ENCODE measurements at regions not wholly inside any gene's neighbourhood (a gene's known extent, or its start where the extent isn't known, plus 50 kb on each side); places are given as distances from the start of the nearest gene placed in this dataset.

DNA sequence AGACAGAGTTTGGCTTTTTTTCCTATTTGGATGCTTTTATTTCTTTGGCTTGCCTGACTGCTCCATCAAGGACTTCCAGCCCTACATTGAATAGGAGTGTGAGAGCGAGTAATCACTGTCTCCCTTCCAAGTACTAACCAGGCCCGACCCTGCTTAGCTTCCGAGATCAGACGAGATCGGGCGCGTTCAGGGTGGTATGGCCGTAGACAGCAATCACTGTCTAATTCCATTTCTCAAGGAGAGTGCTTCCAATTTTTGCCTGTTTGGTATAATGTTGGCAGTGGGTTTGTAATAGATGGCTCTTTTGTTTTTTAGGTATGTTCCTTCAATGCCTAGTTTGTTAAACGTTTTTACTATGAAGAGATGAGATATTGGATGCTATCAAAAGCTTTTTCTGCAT lies 125.0 kb upstream of the PEX5L start:
- TF ChIP-seq CTCF (IDR thresholded peaks at IDR 0.05 in 2 of 3, conservative IDR thresholded peaks at IDR 0.05 in 1 of 3; ENCODE audit: control insufficient read depth in 2 of 3, extremely low read depth in 1 of 3, insufficient read depth in 1 of 3, low read depth in 3 of 3, low read length in 3 of 3): no peak
- TF ChIP-seq CHD2 (IDR thresholded peaks at IDR 0.05; ENCODE audit: borderline replicate concordance, low read depth, low read length): no peak
- no peak for TF ChIP-seq YBX1 (IDR thresholded peaks at IDR 0.05)
- TF ChIP-seq ZBED1 (IDR thresholded peaks at IDR 0.05; ENCODE audit: borderline replicate concordance): no peak

Data from GM12878 (cell line).